ENCODE measurements at regions not wholly inside any gene's neighbourhood (a gene's known extent, or its start where the extent isn't known, plus 50 kb on each side); places are given as distances from the start of the nearest gene placed in this dataset.

- TF ChIP-seq CTCF (IDR thresholded peaks at IDR 0.05) (no peak), POLR2A (IDR thresholded peaks at IDR 0.05) (no peak)
These were observed 616.4 kb upstream of the ARID1B start for GRCh38 chr6:156160795-156161165.

All from body of pancreas (tissue), 4 donors.